WTC11 (cell line): ENCODE measurements at regions not wholly inside any gene's neighbourhood (a gene's known extent, or its start where the extent isn't known, plus 50 kb on each side); places are given as distances from the start of the nearest gene placed in this dataset.

Source experiments
- CREM ChIP-seq: sonication (generic); formaldehyde crosslinking; IDR thresholded peaks from 2 replicates; pipeline ENCODE4 v1.8.1; 2022; ENCODE audit warnings: mild to moderate bottlenecking, missing genetic modification reagents, moderate library complexity
- FOXJ3 ChIP-seq: sonication (generic); formaldehyde crosslinking; IDR thresholded peaks from 2 replicates; pipeline ENCODE4 v1.9.0; 2021; ENCODE audit warnings: missing genetic modification reagents, mild to moderate bottlenecking, borderline replicate concordance
- TF ChIP-seq, protein P1 (sequence below): fragments of 200-600 bp; IDR thresholded peaks from 2 replicates; pipeline ENCODE4 v1.8.0; 2022; ENCODE audit warnings: antibody characterized with exemption
- TF ChIP-seq, protein P2 (sequence below): sonication (generic); formaldehyde crosslinking; IDR thresholded peaks from 2 replicates; pipeline ENCODE4 v1.8.0; 2022; ENCODE audit warnings: mild to moderate bottlenecking, missing genetic modification reagents
- TF ChIP-seq, protein P3 (sequence below): sonication (generic); formaldehyde crosslinking; IDR thresholded peaks from 2 replicates; pipeline ENCODE4 v1.8.0; 2023; ENCODE audit warnings: missing genetic modification reagents
- TF ChIP-seq, protein P4 (sequence below): sonication (generic); formaldehyde crosslinking; IDR thresholded peaks from 2 replicates; pipeline ENCODE4 v1.8.1; 2023; ENCODE audit warnings: mild to moderate bottlenecking, missing genetic modification reagents, moderate library complexity

DNA sequence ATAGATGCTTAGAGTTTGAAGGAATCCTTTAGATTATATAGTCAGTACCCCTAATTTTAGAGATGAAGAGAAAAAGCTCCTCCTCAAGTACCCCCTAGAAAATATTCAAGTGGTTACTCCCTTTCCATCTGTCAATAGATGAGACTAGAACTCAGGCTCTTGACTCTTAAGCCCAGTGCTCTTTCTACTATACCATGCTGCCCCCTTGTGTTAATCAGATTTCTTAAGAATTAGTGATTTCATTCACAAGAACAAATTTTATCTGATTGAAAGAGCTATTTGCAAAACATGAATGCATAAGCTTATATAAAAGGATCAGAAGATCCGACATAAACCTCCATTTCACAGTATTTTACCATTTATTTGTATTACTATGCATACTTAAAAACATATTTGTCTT is 179.3 kb downstream of the TFEC start:
- TF ChIP-seq CREM: no peak
- TF ChIP-seq, protein P1, sequence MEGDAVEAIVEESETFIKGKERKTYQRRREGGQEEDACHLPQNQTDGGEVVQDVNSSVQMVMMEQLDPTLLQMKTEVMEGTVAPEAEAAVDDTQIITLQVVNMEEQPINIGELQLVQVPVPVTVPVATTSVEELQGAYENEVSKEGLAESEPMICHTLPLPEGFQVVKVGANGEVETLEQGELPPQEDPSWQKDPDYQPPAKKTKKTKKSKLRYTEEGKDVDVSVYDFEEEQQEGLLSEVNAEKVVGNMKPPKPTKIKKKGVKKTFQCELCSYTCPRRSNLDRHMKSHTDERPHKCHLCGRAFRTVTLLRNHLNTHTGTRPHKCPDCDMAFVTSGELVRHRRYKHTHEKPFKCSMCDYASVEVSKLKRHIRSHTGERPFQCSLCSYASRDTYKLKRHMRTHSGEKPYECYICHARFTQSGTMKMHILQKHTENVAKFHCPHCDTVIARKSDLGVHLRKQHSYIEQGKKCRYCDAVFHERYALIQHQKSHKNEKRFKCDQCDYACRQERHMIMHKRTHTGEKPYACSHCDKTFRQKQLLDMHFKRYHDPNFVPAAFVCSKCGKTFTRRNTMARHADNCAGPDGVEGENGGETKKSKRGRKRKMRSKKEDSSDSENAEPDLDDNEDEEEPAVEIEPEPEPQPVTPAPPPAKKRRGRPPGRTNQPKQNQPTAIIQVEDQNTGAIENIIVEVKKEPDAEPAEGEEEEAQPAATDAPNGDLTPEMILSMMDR: peak; percentile 23; the same call in 1 of the 2 replicates
- TF ChIP-seq FOXJ3 (CRISPR knock-in tag): no peak
- TF ChIP-seq, protein P2, sequence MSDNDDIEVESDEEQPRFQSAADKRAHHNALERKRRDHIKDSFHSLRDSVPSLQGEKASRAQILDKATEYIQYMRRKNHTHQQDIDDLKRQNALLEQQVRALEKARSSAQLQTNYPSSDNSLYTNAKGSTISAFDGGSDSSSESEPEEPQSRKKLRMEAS (CRISPR knock-in tag): no peak
- TF ChIP-seq, protein P3, sequence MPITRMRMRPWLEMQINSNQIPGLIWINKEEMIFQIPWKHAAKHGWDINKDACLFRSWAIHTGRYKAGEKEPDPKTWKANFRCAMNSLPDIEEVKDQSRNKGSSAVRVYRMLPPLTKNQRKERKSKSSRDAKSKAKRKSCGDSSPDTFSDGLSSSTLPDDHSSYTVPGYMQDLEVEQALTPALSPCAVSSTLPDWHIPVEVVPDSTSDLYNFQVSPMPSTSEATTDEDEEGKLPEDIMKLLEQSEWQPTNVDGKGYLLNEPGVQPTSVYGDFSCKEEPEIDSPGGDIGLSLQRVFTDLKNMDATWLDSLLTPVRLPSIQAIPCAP (CRISPR knock-in tag): no peak
- TF ChIP-seq, protein P4, sequence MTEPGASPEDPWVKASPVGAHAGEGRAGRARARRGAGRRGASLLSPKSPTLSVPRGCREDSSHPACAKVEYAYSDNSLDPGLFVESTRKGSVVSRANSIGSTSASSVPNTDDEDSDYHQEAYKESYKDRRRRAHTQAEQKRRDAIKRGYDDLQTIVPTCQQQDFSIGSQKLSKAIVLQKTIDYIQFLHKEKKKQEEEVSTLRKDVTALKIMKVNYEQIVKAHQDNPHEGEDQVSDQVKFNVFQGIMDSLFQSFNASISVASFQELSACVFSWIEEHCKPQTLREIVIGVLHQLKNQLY (CRISPR knock-in tag): no peak
